NCI-H2081 (cell line): ENCODE measurements at regions not wholly inside any gene's neighbourhood (a gene's known extent, or its start where the extent isn't known, plus 50 kb on each side); places are given as distances from the start of the nearest gene placed in this dataset.

Experiments used
- DNase-seq, 2 experiments: peaks; one replicate each; lab custom pipeline; 2025; lab: John Stamatoyannopoulos, UW

GRCh38 chr11:116114198-116114651 lies 610.0 kb upstream of the CADM1 start:
- DNase-seq: no peak

GRCh38 chr11:116112087-116112935 lies 608.1 kb upstream of the CADM1 start:
- no peak for DNase-seq

GRCh38 chr11:116111546-116111945 lies 607.3 kb upstream of the CADM1 start:
- DNase-seq: no peak

DNA sequence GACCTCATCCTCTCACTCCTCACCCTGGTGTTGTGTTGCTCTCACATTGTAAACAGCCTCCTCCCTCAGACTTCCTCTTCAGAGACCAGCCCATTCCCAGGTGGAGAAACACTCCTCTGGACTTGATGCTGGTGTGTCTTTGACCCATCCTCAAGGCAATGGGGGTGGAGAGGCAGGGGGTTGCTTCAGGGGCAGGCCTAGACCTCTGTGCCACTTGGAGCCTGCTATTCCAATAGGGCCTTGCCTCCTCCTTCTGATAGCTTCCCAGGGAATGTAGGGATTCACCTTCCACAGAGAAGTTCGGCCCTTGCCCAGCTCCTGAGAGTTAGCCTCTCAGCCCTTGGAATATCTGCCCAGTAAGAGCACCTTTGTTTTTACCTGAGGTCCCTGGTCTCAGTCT lies 606.6 kb upstream of the CADM1 start:
- DNase-seq: no peak

DNA sequence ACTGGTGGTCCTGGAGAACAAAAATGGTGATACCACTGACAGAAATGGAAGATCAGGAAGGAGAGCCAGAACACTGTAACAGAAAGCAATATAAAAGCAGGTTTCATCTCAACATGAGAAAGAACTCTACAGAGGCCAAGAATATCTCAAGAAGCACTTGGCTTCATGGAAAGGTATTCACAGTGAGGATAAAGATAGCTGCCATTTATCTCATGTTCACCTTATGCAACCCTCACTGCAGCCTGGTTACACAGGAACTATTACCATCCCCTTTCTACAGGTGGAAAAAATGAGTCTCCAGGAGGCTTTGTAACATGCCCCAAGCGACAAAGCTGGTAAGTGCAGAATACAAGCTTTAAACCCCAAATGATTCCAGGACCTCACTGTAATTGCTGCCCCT lies 606.1 kb upstream of the CADM1 start:
- no peak for DNase-seq

- DNase-seq: no peak
Observed at GRCh38 chr11:116109228-116109627, 605.0 kb upstream of the CADM1 start.

DNA sequence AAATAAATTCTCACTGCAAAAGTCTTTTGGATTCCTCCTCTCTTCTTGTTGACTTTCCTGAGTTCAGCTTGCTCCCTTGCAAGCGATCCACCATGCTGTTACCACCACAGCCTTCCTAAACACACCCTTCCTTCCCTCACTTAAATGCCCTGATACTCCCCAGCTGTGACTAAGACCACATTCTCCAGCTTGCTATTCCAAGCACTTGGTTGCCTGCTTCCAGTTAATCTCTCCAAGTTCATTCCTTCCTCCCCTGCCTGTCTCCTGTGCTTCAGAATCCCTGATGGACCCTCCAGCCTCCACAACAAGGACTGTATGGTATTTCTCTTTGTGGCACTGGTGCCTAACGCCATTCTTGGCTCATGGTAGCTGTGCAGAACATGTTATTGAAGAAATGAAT lies 603.9 kb upstream of the CADM1 start:
- no peak for DNase-seq

- no peak for DNase-seq
Observed at GRCh38 chr11:116107229-116107628, 603.0 kb upstream of the CADM1 start.

DNA sequence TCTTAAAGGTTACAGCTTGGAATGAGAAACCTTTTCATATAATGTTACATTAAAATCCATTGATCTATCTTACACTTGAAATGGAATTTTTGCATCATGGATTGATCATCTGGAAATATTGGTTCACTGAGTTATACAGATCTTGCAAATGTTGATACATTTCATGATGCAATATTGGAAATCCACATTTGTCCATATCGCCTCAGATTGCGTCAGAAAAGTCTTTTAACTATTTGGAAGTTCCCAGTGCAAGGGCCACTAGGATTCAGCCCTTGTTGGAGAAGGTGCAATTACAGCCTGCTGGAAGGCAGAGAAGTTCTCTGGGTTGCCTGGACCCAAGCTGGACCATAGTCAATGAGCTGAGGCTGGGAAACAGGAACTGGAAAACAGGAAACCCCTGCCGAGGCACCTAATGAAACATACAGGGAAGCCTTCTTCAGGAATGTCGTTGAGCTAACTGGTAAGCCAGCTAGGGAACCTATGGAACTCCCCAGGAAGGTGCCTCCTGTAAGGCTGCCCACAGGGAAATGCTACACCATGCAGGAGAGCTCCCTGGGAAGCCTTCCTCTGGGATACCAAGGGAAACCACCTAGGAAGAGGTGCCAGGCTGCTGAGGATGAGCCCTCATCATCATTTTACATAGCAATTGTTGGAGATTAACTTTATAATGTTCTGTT lies 600.4 kb upstream of the CADM1 start:
- DNase-seq: no peak

DNA sequence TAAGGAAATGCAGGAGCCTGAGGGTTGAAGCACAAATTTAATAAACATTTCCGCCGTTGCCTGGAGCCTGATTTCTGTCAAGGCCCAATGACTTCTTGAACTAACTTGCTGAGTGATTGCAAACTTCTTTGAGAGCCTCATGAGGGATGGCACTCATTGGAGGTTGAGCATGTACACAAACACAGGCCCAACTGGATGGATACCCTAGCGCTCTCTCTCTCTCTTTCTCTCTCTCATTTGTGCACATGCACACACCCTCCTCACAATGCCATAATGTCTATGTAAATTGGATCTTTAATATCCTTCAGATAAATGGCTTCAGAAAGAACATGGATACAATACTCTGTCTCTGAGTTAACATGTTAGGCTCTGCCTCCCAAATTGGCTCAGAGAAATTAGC lies 597.7 kb upstream of the CADM1 start:
- no peak for DNase-seq

- DNase-seq: no peak
Observed at GRCh38 chr11:116100016-116100415, 595.8 kb upstream of the CADM1 start.

DNA sequence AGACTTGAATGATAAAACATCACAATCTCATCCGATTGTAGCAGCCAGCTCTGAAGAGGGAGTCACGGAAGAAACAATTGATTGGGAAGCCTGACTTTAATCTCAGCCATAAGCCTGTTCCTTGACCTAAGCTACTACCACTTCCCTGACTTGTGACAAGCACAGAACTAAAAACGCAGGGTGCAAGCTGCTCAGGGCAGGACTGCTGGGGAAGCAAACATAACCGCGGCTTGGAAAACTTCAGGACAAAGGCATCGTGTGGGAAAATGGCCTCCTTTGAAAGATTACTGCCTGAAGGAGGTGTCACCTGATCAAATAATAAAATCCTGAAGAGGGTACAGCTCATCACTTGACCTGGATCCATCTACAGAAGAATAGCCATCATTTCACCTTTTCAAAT lies 595.3 kb upstream of the CADM1 start:
- DNase-seq: no peak

DNA sequence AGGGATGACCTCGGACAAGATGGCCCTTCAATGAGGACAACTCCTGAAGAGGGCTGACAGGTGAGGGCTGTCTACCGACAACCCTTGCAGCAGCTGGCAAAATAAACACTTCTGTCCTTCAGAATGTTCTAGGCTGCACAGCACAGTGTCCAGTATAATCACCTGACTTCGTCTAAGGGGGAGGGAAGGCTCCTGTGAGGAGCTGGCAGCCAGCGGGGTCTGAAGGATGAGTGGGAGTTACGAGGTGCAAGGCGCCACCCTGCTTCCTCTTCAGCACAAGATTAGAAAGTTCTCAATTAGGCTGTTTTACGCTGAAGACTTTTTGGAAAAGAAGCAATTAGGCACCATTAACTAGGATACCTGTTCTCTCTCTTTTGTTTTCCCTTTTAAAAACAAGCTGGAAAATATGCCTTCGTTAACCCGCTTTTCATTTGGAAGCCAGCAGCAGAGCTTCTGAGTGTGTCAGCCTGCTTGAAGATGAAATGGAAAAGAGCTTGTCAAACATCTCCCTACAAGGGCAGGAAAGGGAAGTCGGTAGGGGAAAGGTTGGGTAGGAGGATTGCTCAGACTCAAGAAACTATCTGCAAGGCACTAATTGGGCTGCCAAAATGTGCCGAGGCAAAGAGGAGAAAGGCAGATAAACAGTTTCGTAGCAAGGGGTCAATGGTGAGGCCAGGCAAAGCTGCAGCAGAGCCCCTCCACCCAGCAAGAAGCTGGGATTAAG lies 592.2 kb upstream of the CADM1 start:
- DNase-seq: no peak

DNA sequence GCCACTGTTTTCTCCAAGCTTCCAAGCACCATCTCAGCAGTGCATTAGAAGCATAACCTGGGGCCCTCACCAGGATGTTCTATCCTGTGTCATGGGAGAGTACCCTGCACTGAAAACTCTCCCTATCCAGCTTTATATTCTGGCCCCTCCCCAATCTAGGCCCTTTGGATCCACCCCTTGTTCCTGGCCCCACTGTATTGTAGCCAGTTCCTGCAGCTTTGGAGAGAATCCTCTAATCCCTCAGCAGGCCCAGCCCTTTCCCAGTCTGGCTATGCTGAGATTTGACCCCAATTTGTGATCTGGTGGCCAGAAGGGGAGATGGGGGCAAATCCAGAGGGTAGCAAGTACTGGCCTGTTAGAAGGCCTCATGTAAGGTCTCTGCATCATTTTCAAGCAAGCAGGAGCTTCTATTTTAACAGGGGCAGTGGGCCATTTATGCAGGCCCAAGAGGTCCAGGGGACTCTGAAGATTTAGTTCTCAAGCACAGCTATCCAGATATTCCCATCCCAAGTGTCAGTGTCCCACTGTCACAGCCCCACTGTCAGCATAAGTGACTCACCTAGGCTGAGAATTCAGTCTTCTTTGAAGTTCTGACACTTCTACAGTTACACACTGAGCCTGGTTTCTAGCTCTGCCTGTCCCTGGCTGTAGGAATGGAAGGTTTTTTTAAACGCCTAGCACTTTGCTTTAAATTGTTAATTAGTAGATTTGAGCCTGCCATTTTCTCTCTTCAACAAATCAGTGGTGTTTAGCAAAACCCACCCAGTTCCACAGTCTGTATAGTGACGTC lies 589.5 kb upstream of the CADM1 start:
- DNase-seq: no peak

DNA sequence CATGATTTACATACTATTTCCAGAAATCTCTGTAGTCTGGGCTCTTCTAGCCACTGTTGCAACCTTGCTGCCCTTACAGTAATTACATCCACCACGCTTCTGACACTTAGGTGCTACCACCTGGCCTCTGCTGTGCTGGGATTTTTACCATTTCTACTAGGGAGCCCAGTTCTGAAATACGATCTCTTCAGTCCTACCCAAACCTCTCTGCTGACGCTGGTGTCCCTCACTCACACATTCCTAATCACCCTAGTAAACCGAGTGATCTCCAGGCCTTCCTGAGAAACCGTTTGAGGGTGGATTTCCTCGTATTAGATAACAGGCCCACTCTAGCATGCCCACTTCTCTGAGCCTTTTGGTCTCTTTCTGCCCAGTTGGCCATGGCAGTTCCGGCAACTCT lies 588.9 kb upstream of the CADM1 start:
- no peak for DNase-seq

GRCh38 chr11:116086426-116086825 lies 582.2 kb upstream of the CADM1 start:
- peak in 1 of 2 experiments; percentile 23 for DNase-seq

- DNase-seq: no peak
Observed at GRCh38 chr11:116085031-116085635, 580.9 kb upstream of the CADM1 start.

- DNase-seq: no peak
Observed at GRCh38 chr11:116084511-116084910, 580.3 kb upstream of the CADM1 start.

DNA sequence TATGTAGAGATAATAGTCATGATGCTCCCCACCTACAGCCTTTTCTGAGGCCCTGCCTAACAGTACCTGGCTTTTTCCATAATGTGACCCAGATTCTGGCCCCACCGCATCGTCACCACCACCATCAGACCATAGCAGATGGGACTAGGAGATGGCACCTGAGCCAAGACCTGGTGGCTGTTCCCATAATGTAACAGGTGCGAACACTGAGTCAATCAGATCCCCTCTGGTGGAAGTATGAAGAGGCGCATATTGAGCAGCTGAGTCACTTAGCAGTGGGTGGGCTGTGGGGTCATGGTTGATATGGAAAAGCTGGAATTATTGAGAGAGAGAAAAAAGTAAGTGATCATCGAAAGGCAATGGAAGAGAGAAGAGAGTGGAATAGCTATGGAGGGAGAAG lies 578.0 kb upstream of the CADM1 start:
- DNase-seq: no peak

GRCh38 chr11:116079580-116079979 lies 575.4 kb upstream of the CADM1 start:
- DNase-seq: no peak

DNA sequence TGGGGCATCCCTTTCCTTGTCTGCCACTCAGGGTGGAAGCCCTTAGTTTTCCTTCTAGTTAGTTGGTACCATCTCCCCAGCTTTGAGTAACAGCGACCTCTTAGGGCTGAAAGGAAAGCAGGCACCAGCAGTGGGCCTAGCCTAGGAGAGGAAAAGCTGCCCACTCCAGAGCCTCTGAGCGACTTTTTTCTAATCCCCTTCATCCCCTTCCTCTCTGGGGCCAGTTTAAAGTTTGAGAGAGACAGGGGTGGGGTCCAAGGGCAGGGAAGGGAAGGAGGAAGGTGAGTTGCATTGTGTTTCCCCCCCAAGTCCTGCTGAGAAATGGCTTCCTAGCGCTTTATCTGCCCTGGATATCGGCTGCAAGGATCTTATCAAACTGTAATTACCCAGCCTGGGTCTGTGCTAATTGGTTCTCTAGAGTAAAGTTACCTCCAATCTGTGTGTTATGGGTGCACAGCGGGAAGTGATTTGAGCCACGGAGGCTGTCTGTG lies 573.9 kb upstream of the CADM1 start:
- DNase-seq: peak; percentile 31 to 48
